Amniotic stem cell (primary cell): ENCODE measurements at regions not wholly inside any gene's neighbourhood (a gene's known extent, or its start where the extent isn't known, plus 50 kb on each side); places are given as distances from the start of the nearest gene placed in this dataset.

Experiments
- DNase-seq: peaks from one replicate; lab custom pipeline; 2025; lab: John Stamatoyannopoulos, UW

- DNase-seq, result no peak
Measured at GRCh38 chr14:76664790-76665189, 96.5 kb upstream of the VASH1 start.

- no peak for DNase-seq
Measured at GRCh38 chr14:76666746-76667145, 94.5 kb upstream of the VASH1 start.

GRCh38 chr14:76669770-76670169, 91.5 kb upstream of the VASH1 start:
- no peak for DNase-seq

DNA sequence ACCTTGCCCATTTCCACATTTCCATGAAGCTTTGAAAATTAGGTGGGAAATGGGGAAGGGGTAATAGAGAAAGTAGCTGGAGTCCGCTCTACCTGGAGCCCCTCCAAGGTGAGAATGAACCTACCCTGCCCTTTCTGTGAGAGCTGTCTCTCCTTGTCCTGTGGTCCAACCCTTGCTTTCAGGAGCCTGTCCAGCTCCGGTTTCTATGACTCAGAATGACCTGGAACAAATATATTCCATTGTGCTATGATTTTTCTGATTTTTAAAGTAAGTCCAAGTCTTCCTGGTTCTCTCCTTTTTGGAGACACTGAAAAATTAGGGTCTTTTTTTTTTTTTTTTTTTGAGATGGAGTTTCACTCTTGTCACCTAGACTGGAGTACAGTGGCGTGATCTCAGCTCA, 89.1 kb upstream of the VASH1 start:
- DNase-seq, result no peak

DNA sequence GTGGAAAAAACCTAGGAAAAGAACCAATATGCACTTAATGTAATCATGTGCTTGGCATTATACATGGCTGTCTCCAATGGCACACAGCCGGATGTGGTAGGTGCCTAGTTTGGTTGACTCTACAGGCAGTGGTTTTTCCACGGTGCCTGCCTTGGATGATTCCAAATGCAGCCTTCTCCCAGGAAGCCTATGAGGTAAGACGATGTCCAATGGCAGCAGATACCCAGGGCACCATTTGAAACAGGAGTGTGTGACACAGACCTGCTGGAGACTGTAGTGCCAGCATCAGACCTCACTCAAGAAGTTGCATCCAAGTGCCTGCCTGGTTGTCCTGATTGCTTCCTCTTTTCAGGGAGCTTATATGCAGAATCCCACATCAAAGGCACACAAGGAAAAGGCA, 88.0 kb upstream of the VASH1 start:
- no peak for DNase-seq

GRCh38 chr14:76675046-76675445, 86.2 kb upstream of the VASH1 start:
- no peak for DNase-seq

DNA sequence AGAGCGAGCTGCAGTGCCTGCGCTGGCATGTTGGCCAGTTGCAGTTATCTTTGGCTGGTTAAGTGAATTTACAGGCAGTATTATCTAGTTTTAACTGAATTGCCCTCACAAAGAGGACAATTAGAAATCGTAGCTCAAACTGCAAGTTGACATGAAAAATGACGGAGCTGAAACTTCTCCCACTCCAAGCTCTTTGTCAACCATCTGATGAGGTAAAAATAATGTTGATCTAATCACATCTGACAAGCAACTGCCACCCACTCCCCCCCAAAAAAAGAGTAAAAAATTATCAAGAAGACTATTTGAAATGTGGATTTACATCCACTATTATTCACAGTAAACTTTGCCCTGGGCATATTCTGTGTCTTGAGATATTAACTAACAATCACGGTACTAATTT, 84.7 kb upstream of the VASH1 start:
- DNase-seq, result no peak

- no peak for DNase-seq
Measured at GRCh38 chr14:76677534-76678145, 83.6 kb upstream of the VASH1 start.

DNA sequence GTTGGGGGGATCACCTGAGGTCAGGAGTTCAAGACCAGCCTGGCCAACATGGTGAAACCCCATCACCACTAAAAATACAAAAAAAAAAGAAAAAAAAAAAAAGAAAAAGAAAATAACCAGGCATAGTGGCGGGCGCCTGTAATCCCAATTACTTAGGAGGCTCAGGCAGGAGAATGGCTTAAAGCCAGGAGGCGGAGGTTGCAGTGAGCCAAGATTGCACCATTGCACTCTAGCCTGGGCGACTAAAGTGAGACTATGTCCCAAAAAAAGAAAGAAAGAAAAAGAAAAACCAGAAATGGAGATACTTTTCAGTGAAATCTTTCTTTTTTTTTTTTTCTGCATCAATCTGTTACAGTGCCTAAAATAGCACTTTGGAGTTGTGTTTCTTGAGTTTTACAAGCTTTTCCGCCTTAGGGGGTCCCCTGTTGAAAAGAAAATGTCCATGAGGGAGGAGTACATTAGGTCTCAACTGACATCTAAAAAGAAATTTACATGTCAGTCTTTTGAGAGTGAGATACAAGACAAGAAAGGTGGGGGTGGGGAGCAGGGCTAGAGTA, 82.9 kb upstream of the VASH1 start:
- no peak for DNase-seq

- DNase-seq, result no peak
Measured at GRCh38 chr14:76682367-76682766, 78.9 kb upstream of the VASH1 start.

- no peak for DNase-seq
Measured at GRCh38 chr14:76686646-76687045, 74.6 kb upstream of the VASH1 start.

DNA sequence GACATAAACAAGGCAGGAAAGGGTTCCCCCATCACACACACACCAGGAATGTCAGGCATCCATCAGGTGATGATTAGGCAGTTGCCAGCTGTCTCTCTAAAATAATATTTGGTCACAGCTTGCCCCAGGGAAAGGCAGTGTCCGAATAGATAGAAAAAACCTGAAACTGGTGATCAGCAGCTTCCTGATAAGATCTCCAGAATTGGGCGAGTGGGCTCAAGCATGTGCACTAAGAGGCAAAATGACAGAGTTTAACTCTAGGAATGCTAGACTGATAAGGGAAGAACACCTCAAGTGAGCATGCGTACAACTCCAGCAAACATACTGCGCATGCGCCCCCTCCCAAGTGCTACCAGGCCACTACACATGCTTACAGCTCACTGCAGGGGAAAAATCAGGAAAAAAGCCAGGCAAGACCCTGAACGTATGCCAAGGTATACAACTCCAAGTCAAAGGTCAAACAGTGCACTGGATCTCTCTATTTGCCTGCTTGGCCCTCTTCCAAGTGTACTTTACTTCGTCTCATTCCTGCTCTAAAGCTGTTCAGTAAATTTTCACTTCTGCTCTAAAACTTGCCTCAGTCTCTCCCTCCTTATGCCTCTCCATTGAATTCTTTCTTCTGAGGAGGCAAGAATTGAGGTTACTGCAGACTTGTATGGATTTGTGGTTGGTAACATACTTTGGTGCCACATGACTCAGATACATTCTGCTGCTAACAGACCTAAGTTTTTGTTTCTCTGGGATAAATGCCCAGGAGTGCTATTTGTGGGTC, 73.5 kb upstream of the VASH1 start:
- no peak for DNase-seq

DNA sequence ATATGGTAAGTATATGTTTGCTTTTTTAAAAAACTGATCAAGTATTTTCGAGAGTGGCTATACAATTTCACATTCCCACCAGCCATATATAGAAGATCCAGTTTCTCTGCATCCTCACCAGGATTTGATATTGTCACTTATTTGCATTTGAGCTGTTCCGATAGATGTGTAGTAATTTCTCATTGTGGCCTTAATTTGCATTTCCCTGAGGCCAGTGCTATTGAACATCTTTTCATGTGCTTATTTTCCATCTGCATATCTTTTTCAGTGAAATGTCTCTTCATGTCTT, 72.9 kb upstream of the VASH1 start:
- no peak for DNase-seq

- DNase-seq, result no peak
Measured at GRCh38 chr14:76690502-76691105, 70.7 kb upstream of the VASH1 start.

- DNase-seq, result no peak
Measured at GRCh38 chr14:76694106-76694505, 67.2 kb upstream of the VASH1 start.

DNA sequence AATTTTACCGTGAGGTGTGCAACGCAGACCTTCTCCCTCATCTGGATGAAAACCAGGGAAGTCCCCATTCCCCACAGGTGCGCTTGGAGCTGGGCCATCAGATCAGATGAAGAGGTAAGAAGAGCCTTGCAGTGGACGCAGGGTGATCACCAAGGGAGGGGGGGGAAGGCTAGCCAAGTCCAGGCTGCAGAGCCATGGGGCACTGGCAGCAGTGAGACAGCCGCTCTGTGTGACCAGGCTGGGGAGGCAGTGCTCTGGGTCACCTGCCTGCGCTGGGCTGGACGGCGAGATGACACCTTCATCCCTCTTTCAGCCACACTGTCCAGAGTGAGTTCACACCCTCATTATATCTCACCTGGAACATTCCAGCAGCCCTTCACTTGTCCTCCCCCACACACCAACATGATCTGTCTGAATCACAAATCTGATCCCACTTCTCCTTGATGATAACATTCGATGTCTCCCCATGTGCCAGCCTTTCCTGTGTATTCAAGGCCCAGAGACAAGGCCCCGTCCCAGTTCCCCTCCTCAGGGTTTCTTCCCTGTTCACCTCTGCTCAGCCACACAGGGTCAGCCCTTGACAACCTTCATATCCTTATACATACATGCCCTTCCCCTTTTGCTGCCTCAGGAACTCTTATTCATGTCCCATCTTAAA, 65.9 kb upstream of the VASH1 start:
- no peak for DNase-seq

- no peak for DNase-seq
Measured at GRCh38 chr14:76696361-76696760, 64.9 kb upstream of the VASH1 start.

GRCh38 chr14:76696791-76697190, 64.5 kb upstream of the VASH1 start:
- DNase-seq, result no peak

- no peak for DNase-seq
Measured at GRCh38 chr14:76697246-76697905, 63.9 kb upstream of the VASH1 start.

DNA sequence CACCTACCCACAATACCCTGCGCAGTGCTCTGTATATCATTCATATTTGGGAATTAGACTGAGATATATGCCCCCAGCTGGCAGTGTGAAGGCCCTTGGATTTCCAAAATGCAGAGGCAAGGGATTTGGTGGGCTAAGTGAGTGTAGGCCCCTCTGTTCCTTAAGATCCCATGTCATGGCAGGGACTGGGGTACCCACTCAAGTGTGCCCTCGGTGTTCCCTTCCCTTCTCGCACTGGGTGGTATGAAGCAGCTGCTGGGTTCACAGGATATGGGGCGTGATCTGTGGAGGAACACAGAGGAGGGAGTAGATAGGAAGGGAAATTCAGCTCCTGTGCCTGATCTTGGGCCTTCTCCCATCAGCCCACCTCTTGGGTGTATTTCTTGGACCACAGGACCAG, 63.1 kb upstream of the VASH1 start:
- no peak for DNase-seq

GRCh38 chr14:76698631-76699030, 62.6 kb upstream of the VASH1 start:
- DNase-seq, result no peak

DNA sequence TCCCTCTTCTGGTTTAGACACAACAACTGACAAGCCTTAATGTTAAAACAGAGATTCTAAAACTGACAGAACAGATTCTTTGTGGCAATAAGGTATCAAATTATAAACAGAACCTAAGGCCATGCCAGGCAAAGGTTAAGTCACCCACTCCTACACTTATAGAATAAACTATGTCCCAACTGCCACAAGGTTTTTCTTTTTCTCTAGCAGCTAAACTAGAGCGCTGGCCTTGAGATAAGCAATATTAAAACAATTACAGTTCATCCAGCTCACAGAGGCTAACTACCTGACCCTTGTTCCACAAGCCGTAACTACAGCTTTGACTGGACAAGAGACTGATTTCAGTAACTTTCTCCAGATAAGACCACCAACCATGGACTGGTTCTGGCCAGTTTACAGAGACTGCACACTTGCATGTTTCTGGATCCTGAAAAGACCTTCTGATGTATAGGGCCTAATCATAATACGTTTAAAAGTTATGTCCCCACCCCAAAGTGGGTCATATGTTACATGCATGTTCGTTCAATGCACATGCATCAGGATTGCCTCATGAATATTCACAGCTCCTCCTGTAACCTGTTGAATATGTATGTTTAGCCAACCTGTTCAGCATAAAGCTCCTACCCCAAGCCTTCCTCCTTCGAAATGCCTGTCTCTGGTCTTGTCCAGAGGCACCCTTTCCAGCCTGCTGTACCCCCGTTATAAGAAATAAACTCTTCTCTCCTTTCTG, 61.9 kb upstream of the VASH1 start:
- DNase-seq, result no peak
